GM18498 (cell line): ENCODE measurements at regions not wholly inside any gene's neighbourhood (a gene's known extent, or its start where the extent isn't known, plus 50 kb on each side); places are given as distances from the start of the nearest gene placed in this dataset.
"Not testable (repeated sequence)": the region's sequence is repeated elsewhere in the genome, so short reads cannot be mapped to it uniquely, and the experiment has no call there.

Experiments
- ATAC-seq: cut with Tn5 transposase; IDR thresholded peaks from one replicate; pipeline ENCODE4 v1.9.1; 2021; ENCODE audit warnings: mild to moderate bottlenecking, moderate library complexity; ENCODE audit not compliant: unreplicated experiment

DNA sequence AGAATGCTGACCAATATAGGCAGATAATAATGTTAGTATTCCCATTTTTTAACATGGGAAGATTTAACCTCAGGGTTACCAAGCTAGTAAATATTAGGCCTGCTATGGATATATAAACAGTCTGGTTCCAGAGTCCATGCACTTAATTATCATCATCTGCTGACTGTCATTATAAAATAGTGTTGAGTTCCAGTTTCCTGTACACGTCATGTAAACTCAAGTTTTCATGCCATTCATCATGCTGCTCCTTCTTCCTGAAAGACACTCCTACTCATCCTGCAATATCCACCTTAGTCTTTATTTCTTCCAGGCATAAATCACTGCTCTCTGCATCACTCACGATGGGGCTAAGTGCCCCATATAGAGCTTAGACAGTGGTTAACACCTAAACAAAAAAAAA is 420.8 kb upstream of the SPHKAP start:
- no peak for ATAC-seq

DNA sequence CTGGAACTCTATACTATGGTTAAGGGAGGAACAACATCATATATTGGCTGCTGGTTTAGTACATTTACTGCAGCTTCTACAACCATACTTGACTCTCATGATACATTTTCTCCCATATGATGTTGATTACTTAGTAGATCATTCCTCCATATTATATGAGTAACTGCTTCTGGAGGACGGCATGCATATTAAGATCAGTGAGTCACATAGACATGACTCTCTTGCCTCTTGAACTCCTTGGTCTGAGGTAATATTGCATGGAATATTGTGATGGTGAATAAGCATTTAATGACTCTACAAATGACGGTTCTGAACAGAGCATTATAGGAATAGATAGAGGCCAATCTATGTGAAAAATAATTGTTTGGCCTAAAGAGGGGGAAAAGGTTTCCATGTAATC is 418.8 kb upstream of the SPHKAP start:
- no peak for ATAC-seq

DNA sequence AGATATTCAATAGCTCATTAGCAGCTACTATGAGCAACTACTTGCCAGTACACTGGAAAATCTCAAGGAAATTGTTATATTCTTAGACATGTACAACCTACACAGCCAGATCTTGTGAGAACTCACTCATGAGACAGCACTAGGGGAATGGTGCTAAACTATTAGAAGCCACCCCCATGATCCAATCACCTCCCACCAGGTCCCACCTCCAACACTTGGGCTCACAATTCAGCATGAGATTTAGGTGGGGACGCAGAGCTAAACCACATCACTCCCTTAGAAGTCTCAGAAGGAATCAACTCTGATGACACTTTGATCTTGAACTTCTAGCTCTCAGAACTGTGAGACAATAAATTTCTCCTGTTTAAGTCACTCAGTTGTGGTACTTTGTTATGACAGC is 418.3 kb upstream of the SPHKAP start:
- no peak for ATAC-seq

DNA sequence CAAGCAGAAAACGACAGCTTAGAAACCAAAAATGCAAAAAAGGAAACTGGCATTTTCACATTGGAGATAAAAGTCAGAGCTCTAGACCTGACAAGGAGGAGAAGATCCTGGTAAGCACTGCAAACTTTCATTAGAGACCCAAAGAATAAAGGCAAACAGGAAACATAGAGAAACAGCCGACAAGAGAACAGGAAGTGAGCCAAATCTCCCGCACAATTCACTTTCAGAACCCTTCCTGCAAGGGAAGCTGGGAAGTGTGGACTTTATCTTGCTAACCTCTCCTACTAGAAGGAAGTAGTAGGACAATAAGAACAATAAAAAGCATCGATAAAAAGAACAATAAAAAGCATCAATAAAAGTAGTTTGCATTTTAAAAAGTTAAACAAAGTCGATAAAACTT is 417.8 kb upstream of the SPHKAP start:
- no peak for ATAC-seq

DNA sequence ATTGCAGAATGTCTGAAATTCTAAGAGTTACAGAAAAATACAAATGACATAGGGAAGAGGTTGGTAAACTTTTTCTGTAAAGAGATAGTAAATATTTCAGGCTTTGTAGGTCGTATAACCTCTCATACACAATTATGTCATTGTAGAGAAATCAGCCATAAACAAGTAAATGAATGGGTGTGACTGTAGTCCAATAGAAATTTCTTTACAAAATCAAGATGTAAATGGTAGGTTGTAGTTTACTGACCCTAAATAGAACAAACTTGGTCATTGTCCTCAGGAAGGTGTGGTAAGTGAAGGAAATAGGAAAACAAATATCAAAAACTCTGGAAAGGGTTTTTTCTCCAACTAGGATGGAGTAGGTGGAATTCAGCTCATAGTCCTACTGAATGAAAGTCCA is 415.5 kb upstream of the SPHKAP start:
- no peak for ATAC-seq

DNA sequence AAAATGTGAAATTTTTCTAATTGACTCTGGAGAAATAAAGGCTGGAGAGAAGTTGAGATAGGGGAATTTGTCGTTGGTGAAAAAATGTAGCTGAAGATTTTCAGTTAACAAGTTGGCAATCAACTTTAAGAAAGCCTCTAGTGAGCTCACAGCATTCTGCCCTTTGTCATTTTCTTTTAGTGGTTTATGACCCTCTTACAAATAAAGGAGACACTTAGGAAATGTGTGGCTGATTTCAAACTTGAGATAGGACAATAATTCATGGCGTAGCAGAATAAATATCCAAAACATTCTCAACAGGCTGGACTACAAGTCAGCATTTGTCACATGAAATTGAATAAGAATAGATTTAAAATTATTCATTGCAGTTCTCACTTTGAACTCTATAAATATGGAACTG is 412.5 kb upstream of the SPHKAP start:
- ATAC-seq, result no peak

DNA sequence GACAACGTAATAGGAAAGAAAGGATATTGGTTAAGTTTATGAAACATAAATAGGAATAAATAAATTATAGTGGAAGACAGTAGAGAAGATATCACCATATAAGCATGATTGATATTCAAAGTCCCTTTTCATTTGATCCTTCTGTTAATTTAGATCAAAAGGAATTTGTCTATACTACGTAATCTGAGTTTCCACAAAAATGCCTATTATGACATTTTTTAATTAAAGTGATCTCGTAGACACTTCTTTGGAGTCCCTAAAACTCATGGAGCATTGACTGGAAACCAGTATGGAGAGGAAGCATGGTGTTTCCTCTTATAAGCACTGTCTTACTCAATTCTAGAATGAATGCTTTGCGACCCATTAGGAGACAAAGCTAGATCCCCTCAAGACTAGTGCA is 411.4 kb upstream of the SPHKAP start:
- no peak for ATAC-seq

DNA sequence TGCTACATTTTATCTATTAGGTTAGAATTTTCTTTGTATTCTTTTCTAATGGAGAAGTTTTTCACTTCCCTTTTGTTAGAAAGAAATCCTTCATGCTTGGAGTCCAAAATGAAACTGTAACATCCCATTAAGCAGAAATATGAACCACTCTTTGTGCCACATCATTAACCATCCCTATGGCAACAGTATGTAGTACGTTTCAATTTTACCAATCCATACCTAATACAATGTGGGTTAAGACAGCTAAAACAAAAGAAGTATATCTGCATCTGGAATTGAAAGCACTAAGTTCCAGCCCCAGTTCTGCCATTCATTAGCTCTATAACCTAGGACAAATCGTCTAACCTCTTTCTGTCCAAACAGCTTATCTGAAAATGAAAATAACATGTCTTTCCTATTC is 409.2 kb upstream of the SPHKAP start:
- ATAC-seq, result peak; percentile 94

DNA sequence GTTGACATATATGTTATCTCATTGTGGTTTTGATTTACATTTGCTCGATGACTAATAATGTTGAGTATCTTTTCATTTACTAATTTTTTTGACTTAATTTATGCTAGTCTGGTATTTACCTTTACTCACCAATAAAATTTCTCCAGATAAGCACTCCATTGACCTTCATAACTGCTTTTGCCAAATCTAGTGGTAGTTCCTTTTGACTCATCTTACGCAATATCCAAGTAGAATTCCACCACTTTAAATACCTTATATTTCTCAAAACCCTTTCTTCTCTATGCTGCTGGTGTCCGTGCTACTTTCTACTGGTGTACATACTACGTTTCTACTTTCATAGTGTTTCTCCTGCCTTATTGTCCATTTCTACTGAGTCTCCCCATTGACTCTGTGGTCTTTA is 407.6 kb upstream of the SPHKAP start:
- no peak for ATAC-seq

DNA sequence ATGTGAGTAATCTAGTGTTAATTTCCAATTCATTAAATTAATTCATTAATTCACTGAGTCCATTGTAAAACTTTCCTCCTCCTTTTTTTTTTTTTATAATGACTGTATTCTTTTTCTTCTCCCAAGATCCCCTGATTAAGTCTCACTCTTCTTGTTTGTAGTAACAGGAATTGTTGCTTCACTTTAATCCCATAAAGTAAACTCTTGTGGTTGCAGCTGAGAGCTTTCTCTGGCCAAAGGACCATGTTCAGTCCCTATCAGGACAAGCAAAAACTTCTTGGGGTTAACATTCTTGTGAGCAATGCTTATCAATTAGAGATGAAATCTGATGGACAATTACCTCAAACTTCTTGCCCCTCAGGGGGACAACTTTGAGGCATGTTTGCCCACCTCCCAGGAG is 400.2 kb upstream of the SPHKAP start:
- no peak for ATAC-seq

DNA sequence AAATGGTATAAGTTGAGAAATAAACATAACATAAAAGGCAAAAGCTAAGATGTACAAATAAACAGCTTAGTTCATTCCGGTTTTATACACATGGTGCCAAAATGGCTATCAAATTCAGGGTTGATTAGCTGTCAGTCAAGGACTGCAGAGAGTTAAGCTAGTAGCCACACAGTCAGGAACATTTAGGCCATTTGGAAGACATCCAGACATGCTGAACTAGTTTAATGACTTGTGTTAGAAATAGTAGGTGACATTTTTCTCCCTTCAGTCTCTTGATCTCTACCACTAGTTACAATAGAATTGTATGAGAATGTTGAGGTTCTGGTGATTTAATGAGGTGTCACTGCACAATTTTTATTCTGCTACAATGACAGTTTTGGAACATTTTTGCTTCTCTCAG is 394.4 kb upstream of the SPHKAP start:
- no peak for ATAC-seq

DNA sequence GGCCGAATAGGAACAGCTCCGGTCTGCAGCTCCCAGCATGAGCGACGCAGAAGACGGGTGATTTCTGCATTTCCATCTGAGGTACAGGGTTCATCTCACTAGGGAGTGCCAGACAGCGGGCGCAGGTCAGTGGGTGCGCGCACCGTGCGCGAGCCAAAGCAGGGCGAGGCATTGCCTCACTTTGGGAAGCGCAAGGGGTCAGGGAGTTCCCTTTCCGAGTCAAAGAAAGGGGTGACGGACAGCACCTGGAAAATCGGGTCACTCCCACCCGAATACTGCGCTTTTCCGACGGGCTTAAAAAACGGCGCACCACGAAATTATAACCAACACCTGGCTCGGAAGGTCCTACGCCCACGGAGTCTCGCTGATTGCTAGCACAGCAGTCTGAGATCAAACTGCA is 386.8 kb upstream of the SPHKAP start:
- ATAC-seq, result not testable (repeated sequence)

DNA sequence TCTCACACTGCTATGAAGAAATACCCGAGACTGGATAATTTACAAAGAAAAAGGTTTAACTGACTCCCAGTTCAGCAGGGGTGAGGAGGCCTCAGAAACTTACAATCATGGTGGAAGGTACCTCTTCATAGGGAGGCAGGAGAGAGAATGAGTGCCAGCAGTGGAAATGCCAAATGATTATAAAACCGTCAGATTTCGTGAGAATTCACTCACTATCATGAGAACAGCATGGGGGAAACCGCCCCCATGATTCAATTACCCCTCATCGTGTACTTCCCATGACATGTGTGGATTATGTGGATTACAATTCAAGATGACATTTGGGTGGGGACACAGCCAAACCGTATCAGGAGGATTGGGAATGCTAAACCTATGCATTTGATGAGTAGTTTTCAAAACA is 380.3 kb upstream of the SPHKAP start:
- ATAC-seq, result no peak

DNA sequence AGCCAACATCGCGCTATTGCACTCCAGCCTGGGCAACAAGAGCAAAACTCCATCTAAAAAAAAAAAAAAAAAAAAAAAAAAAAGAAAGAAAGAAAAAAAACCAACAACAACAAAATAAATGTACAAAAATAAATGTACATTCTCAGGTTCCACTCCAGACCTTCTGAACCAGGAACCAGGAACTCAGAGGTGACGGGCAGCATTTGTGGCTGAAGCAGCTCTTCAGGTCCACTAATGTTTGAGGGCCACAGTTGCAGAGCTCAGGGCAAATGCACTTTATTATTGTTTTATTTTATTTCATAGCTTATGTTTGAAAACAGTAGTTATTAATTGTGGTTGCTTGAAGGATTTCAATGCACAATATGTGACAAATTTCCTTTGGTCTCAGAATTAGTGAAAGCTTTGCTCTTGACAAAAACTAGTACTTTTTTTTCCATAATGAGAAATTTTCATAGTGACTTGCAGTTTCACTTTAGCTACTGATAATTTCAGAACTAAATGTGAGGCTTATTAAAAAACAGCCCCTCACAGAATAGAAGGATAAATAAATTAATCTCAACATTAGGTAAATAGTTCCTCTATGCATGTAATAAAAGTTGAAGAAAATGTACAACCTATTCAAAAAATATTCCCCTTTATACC is 378.4 kb upstream of the SPHKAP start:
- ATAC-seq, result no peak

DNA sequence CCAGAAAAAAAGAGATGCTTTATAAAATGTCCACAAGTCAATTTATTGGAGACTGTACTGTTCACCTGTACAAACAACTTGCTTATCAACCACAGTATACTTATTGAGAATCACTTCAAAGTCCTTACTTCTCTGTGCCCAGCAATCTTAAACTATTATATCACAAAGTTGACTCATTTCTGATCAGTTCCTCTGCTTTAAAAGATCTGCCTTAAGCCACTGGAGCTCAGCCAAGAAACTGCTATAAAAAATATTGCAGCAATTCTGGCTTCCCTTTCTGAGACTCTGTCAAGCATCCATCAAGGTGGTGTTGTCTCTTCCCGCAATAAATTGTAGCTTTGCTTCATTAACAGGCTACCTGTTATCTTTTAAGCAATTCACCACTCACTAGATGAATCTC is 375.2 kb upstream of the SPHKAP start:
- ATAC-seq, result no peak

DNA sequence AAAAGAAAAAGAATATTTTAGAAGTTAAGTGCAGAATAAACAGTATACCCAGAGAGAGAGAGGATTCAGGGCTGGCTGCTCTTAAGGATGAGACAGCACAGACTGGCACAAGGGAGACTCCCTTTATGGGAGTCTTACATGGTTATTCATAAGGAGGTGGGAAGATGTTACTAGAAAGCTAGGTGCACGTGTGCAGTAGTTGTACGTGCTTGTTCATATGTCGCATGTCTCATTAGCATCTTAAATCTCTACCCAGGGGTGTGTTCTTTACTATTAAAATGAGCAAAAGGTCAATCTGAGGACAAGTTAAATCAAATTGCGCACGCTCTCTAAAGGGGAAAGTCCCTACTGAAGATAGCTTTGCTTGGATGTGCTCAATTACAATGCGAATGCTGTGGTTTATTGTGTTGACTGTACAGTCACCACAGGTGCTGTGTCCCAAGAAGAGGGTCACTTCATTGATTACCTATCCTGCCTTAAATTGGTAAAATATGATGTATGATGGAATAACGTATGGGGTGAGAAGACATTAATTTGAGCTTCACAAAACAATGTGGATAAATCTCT is 368.0 kb upstream of the SPHKAP start:
- ATAC-seq, result no peak

DNA sequence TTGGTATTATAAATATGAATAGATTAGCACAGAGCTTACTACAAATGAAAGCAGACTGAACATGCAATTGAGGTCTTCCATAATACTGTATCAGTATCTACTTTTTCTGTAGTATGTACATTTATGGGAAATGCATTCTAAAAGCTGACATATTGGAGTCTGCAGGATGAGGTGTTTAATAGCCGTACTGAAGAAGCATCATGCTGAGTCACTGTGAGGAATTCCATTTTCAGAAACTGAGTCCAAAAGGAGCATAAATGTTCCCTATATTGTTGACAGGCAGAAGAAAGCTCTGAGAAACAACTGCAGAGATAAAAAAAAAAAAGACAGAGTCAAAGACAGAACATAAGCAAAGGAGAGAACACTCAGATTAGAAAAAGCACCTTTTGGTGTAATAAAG is 366.7 kb upstream of the SPHKAP start:
- no peak for ATAC-seq

DNA sequence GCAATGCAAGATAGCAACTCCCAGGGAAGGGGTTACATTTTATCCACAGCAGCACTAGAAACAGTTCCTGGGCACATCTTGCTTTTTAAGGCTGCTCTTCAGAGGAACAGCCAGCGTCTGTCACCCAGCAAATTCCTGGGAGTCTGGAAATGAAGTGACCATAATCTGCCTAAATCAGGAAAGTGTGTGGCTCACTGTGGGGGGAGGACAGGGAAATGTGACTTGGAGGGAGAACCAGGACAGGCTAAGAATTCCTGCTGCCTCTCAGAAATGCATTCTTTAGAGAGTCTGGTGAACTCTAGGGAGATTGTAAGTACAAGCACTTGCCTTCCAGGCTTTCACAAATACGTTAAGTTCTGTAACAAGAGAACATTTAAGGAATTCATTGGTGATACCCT is 364.3 kb upstream of the SPHKAP start:
- no peak for ATAC-seq

DNA sequence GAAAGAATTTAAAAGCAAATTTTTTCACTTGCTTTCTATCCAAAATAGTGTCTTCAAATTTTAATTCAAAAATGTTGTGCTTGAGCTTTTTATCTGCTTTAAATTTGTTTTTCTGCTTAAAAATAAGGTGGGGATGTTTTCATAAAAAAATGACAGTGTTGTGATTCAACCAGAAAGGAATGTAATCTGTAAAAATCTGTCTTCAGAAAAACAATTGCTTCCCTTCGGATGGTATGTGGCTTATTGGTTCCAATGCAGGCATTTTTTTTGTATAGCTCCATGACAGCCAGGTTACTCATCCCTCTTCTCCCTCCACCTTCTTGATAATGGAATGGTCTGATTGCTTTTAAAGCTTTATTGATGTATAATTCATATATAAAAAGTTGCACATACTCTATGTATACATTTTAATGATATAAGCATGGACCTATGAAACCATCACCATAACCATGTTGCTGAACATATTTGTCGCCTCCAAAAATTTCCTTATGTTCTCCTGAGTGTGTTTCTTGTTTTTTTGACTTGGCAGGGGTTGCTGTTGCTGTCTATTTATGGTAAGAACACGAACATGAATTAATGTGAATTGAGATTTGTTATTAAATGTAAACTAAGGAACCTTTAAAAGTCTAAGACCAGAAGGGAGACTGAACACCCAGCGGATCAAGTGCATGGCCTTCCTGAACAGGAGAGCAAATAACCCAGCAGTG is 363.7 kb upstream of the SPHKAP start:
- ATAC-seq, result no peak

DNA sequence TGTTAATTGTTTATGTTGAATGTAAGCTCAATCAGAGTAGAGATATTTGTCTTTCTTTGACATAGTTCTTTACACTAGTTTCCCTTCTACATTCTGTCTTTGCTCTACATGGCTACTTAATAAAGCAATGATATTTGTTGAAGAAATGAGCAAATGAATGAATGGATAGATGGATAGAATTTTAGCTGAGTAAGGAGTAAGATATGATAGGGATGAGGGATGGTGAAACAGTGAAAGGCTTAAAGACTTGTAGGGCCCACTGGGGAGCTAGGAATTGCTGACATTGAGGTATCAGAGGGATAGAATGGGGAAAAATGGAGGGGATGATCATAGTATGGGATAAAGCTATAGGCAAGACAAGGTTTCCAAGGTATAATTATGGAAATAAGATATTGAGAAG is 361.6 kb upstream of the SPHKAP start:
- no peak for ATAC-seq

DNA sequence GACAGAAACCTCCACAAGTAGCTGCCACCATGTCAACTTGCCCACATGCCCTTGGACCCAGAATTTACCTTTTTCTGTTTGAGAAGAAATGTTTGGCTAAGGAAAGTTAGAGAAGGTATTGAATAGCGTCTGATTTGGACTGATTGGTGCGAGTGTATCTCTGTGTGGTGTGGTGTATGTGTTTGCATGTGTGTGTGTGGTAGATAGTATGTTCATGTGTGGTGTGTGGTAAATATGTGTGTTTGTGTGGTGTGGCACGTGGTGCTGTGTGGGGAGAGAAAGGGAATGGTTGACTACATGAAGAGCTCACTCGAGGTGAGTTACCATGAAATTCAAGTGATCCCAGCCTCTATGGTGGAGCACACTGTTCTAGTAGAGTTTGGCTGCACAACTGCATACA is 360.8 kb upstream of the SPHKAP start:
- no peak for ATAC-seq

DNA sequence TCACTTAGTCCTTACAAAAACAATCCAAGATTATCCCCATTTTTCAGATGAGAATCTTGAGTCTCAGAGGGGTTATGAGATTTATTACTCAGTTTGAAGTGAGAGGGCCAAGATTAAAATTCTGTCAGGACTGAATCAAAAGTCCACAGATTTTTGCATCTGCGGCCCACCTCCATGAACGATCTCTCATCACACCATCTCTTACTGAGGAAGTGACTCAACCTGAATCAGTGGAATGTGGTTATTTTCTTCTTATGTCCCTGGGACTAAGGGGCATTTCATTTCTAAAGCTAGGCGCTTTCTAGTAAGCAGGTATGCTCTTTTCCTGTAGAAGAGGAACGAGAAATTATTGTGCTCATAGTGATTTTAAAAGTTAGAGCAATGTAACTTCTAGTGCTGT is 360.3 kb upstream of the SPHKAP start:
- ATAC-seq, result no peak

DNA sequence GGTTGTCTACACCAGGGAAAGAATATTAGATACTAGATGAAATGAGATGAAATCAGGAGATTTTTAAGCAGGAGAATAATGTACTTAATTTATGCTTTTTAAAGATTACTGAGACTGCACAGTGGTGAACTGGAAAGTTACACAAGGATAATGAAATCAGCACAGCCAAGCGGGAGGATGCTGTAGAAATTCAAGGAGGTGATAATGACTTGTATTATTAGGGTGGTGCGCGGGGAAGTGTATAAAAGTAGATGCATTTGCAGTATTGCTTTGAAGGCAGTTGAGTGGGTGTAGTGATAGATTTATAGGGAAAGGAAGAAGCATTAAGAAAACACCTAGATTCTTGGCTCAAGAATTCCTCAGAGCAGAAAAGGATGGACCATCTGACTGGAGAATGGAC is 359.5 kb upstream of the SPHKAP start:
- ATAC-seq, result no peak
